KG1 (cell line): ENCODE measurements at regions not wholly inside any gene's neighbourhood (a gene's known extent, or its start where the extent isn't known, plus 50 kb on each side); places are given as distances from the start of the nearest gene placed in this dataset.
"Not testable (repeated sequence)": the region's sequence is repeated elsewhere in the genome, so short reads cannot be mapped to it uniquely, and the experiment has no call there.

Source experiments
- DNase-seq: peaks from one replicate; lab custom pipeline; 2025; lab: John Stamatoyannopoulos, UW

DNA sequence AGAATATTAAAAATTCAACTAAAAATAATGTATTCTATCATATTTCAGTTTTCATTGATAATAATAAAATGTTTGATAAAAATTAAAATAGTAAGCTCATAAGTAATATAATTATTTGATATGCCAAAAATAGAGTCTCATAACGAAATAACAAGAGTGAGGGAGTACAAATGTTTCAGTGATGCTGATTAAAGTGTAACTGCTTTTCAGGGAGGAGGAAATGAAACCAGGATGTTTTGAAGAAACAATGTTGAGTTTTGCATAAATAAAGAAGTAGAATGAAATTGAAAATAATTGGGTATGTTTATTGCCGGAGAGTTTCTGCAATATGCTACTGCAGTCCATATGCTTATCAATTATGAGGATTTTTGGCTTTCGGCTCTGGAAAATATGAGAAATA is 1159.8 kb upstream of the ADGRL2 start:
- DNase-seq, result no peak

GRCh38 chr1:80639777-80640533 is 1160.8 kb upstream of the ADGRL2 start:
- DNase-seq, result no peak

- no peak for DNase-seq
Observed at GRCh38 chr1:80633947-80634706, 1166.6 kb upstream of the ADGRL2 start.

DNA sequence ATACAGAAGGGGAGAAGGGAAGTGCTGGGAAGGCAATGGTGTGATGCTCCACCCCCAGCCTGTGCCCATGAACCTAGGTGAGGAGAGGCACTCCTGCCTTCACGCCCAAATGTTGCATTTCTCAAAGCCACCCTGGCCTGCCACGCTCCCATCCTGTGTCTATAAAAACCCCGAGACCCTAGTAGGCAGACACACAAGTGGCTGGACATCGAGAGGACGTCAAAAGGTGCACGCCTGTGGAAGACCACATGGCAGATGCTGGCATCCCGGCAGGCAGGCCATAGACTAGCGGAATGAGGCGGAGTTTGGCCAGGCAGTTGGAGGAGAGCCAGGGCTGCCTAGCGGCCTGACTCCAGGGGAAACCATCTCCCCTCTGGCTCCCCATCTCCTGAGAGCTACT is 1168.5 kb upstream of the ADGRL2 start:
- no peak for DNase-seq

GRCh38 chr1:80629304-80629837 is 1171.4 kb upstream of the ADGRL2 start:
- no peak for DNase-seq

- DNase-seq, result no peak
Observed at GRCh38 chr1:80624682-80625081, 1176.1 kb upstream of the ADGRL2 start.

GRCh38 chr1:80607064-80607463 is 1193.7 kb upstream of the ADGRL2 start:
- DNase-seq, result no peak

- no peak for DNase-seq
Observed at GRCh38 chr1:80594013-80594412, 1206.7 kb upstream of the ADGRL2 start.

- no peak for DNase-seq
Observed at GRCh38 chr1:80593197-80593596, 1207.5 kb upstream of the ADGRL2 start.

DNA sequence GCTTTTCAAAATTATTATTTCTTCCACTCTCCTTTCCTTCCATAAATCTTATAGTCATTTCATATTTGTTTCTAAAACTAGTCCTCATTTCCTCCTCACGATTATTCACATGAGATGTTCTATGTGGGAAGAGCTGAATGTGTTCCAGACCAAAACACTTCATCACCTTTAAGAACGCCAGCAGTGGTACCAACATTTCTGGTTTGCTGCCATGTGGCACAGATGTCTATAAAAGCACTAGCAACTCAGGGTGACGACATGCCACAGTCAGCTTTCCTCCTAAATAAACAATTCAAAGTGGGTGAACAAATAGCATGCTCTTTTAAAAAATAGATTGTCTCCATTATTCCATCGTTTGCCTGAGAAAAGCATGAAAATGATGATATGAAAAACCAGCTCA is 1217.8 kb upstream of the ADGRL2 start:
- no peak for DNase-seq

DNA sequence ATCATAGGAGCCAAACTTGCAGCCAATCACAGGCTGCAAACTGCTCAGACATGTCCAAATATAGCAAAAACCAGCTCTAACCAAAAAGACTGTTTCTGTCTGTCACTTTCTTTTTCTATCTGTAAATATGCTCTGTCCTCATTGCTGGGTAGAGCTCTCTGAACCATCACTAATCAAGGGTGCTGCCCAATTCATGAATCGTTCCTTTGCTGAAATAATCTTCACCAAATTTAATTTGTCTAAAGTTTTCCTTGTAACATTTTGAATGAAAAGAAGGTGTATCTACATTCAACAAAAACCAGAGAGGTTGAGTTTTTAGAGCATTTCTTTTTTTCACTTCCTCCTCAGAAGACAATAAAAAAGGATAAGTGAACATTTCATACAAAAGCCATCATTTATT is 1221.7 kb upstream of the ADGRL2 start:
- DNase-seq, result no peak

DNA sequence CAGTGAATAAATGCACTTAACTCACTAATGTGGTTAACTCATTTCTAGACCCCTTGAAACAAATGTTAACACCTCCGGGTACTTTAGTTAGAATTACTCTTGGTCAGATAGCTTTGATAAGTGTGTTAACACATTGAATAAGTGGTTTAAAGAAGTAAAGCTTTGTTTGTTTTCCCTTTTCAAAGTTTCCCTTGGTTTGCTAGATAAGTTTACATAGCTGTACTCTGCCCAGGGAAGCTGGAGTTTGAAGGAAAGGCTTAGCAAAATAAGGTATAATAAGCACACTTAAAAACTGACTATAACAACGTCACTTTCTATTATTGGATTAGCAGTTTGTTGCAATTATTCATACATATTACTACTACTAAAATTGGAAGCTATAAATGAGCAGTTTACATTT is 1233.9 kb upstream of the ADGRL2 start:
- no peak for DNase-seq

DNA sequence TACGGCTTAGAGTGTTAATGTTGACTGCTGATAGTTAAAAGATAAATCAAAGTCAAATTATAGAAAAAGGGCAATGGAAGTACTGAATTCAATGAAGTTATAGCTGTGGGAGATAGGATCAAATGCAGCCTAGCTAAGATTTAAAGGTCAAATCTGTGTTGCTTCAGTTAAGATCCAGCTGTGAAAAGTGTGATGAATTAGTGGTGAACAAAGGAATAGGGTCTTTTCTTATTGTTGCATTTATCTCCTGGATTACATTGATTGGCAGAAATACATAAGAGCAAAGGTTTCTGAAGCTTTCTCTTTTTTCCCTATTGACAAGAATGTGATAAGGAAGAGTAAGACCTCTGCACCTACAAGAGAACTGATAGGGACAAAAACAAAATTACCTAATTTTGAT is 1234.6 kb upstream of the ADGRL2 start:
- no peak for DNase-seq

GRCh38 chr1:80565406-80565805 is 1235.3 kb upstream of the ADGRL2 start:
- no peak for DNase-seq

DNA sequence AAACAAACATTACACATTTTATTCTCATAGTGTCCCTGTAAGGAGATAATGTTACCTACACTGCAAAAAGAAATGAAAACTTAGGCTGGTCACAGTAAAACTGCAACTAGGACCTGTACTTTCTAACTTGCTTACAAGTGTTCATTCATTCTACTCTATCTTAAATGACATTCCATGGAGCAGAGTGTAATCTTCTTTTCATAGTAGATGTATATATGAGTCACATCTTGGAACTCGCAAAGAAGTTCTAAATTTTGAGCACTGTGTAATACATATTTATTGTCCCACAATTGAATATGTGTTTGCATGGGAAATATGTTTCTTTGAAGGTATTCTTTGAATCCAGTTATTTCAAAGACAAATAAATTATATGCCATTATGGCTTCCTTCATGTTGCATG is 1258.5 kb upstream of the ADGRL2 start:
- DNase-seq, result no peak

GRCh38 chr1:80540596-80540995 is 1260.1 kb upstream of the ADGRL2 start:
- DNase-seq, result no peak

DNA sequence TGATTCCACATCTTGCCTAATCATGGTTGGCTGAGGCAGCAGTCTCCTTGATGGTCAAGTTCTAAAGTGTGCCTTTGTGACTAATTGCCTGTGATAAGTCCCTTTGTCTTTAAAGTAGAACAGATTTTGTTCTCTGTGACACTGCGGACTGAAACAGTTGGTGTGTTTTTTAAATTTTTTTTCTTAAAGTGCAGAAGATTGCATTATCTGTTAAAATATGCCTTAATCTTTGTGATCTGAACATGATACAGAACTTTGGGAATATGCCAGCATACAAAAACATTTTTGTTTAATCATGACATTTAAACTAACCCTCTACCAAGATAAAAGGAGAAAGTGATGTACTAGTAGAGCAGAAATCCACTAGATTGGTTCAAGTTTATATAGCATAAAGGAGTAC is 1260.6 kb upstream of the ADGRL2 start:
- DNase-seq, result no peak

GRCh38 chr1:80539298-80539697 is 1261.4 kb upstream of the ADGRL2 start:
- not testable (repeated sequence) for DNase-seq

- no peak for DNase-seq
Observed at GRCh38 chr1:80536461-80536860, 1264.3 kb upstream of the ADGRL2 start.

GRCh38 chr1:80535466-80535865 is 1265.3 kb upstream of the ADGRL2 start:
- DNase-seq, result no peak

- no peak for DNase-seq
Observed at GRCh38 chr1:80534606-80535360, 1266.0 kb upstream of the ADGRL2 start.

- no peak for DNase-seq
Observed at GRCh38 chr1:80533775-80534334, 1266.9 kb upstream of the ADGRL2 start.
